DOHH2 (cell line): ENCODE measurements at regions not wholly inside any gene's neighbourhood (a gene's known extent, or its start where the extent isn't known, plus 50 kb on each side); places are given as distances from the start of the nearest gene placed in this dataset.

Experiments used
- H3F3A ChIP-seq: fragments of 200-600 bp; sonication (generic), shearing (Covaris generic); 2 replicates; pipeline ENCODE4 v1.6.0; 2016; ENCODE audit warnings: antibody characterized with exemption, mild to moderate bottlenecking; ENCODE audit not compliant: control insufficient read depth, insufficient read depth
- H3K27ac ChIP-seq: fragments of 200-600 bp; sonication (generic); 2 replicates; pipeline ENCODE4 v1.5.1; 2014; ENCODE audit warnings: low read depth, mild to moderate bottlenecking, low read length, moderate library complexity
- H3K27me3 ChIP-seq: fragments of 200-600 bp; sonication (generic); 2 replicates; pipeline ENCODE4 v1.6.1; 2014; ENCODE audit warnings: mild to moderate bottlenecking, low read length, mixed read lengths; ENCODE audit not compliant: control insufficient read depth
- H3K36me3 ChIP-seq: fragments of 200-600 bp; sonication (generic); 2 replicates; pipeline ENCODE4 v1.6.1; 2014; ENCODE audit warnings: mild to moderate bottlenecking, low read length, moderate library complexity, mixed read lengths; ENCODE audit not compliant: control insufficient read depth
- H3K4me1 ChIP-seq: fragments of 200-600 bp; sonication (generic); 2 replicates; pipeline ENCODE4 v1.6.1; 2014; ENCODE audit warnings: mild to moderate bottlenecking, low read length, mixed read lengths; ENCODE audit not compliant: control insufficient read depth
- H3K4me2 ChIP-seq: fragments of 200-600 bp; sonication (generic); 2 replicates; pipeline ENCODE4 v1.6.0; 2014; ENCODE audit warnings: mild to moderate bottlenecking, low read length, moderate library complexity
- H3K4me3 ChIP-seq: fragments of 200-600 bp; sonication (generic); 2 replicates; pipeline ENCODE4 v1.5.1; 2014; ENCODE audit warnings: mild to moderate bottlenecking, low read length, mixed read lengths
- H3K79me2 ChIP-seq: fragments of 200-600 bp; sonication (generic); 2 replicates; pipeline ENCODE4 v1.6.1; 2014; ENCODE audit warnings: mild to moderate bottlenecking, low read length, mixed read lengths; ENCODE audit not compliant: control insufficient read depth
- H3K9me2 ChIP-seq: fragments of 200-600 bp; sonication (generic); replicated peaks from 2 replicates; pipeline ENCODE4 v1.6.1; 2014; ENCODE audit warnings: mild to moderate bottlenecking, low read length, mixed read lengths; ENCODE audit not compliant: control insufficient read depth
- H3K9me3 ChIP-seq: fragments of 200-600 bp; sonication (generic); 2 replicates; pipeline ENCODE4 v1.6.1; 2014; ENCODE audit warnings: antibody characterized with exemption, low read length, mixed read lengths; ENCODE audit not compliant: control insufficient read depth, insufficient read depth
- H4K20me1 ChIP-seq: fragments of 200-600 bp; sonication (generic); 2 replicates; pipeline ENCODE4 v1.6.0; 2014; ENCODE audit warnings: low read depth, mild to moderate bottlenecking, antibody characterized with exemption, low read length, moderate library complexity; ENCODE audit not compliant: control insufficient read depth, insufficient read depth
- CTCF ChIP-seq: fragments of 200-600 bp; sonication (generic); IDR thresholded peaks from one replicate; pipeline ENCODE4 v1.5.1; 2014; ENCODE audit warnings: antibody characterized with exemption, mild to moderate bottlenecking, low read depth, low read length; ENCODE audit not compliant: poor library complexity, severe bottlenecking
- EZH2phosphoT487 ChIP-seq: fragments of 200-600 bp; sonication (generic); IDR thresholded peaks from 2 replicates; pipeline ENCODE4 v1.6.1; 2017; ENCODE audit warnings: borderline replicate concordance, mild to moderate bottlenecking, antibody characterized with exemption, low read length, moderate library complexity, mixed read lengths

GRCh38 chr12:127680516-127680915 lies 586.5 kb upstream of the TMEM132C start:
- H3K4me2 ChIP-seq, result no peak overlapping the region
- no peaks in the 10 kb centered on the region for H3F3A ChIP-seq
- no peak overlapping the region for H3K4me3 ChIP-seq
- H3K4me1 ChIP-seq, result no peaks in the 10 kb centered on the region
- H3K79me2 ChIP-seq, result no peaks in the 10 kb centered on the region
- no peaks in the 10 kb centered on the region for H3K36me3 ChIP-seq
- H3K27me3 ChIP-seq, result no peaks in the 10 kb centered on the region
- H3K9me3 ChIP-seq, result no peaks in the 10 kb centered on the region
- no peak for TF ChIP-seq CTCF
- TF ChIP-seq EZH2phosphoT487, result no peak
- no peaks in the 10 kb centered on the region for H3K9me2 ChIP-seq
- H3K27ac ChIP-seq, result no peak overlapping the region
- H4K20me1 ChIP-seq, result no peaks in the 10 kb centered on the region; the same call in 1 of the 2 replicates

- Histone ChIP-seq H3K79me2 (no peaks in the 10 kb centered on the region), H3K36me3 (no peaks in the 10 kb centered on the region), H3K27me3 (no peaks in the 10 kb centered on the region), H3K4me1 (no peaks in the 10 kb centered on the region), H4K20me1 (no peaks in the 10 kb centered on the region; the same call in 1 of the 2 replicates), H3K27ac (no peak overlapping the region), H3K9me3 (no peaks in the 10 kb centered on the region), H3K9me2 (no peaks in the 10 kb centered on the region), H3K4me3 (no peak overlapping the region), H3F3A (no peaks in the 10 kb centered on the region), H3K4me2 (no peak overlapping the region)
- TF ChIP-seq CTCF (no peak), EZH2phosphoT487 (no peak)
Observed at GRCh38 chr12:127681151-127681754, 585.7 kb upstream of the TMEM132C start.

- H3K27ac ChIP-seq, result no peak overlapping the region
- H3K27me3 ChIP-seq, result no peaks in the 10 kb centered on the region
- H3K9me2 ChIP-seq, result no peaks in the 10 kb centered on the region
- TF ChIP-seq EZH2phosphoT487 (no peak), CTCF (no peak)
- H4K20me1 ChIP-seq, result no peaks in the 10 kb centered on the region; the same call in 1 of the 2 replicates
- H3K4me3 ChIP-seq, result no peak overlapping the region
- H3K79me2 ChIP-seq, result no peaks in the 10 kb centered on the region
- H3F3A ChIP-seq, result no peaks in the 10 kb centered on the region
- H3K9me3 ChIP-seq, result no peaks in the 10 kb centered on the region
- no peaks in the 10 kb centered on the region for H3K4me1 ChIP-seq
- H3K4me2 ChIP-seq, result no peak overlapping the region
- H3K36me3 ChIP-seq, result no peaks in the 10 kb centered on the region
Observed at GRCh38 chr12:127685491-127685890, 581.5 kb upstream of the TMEM132C start.
